Ishikawa (cell line): ENCODE measurements at regions not wholly inside any gene's neighbourhood (a gene's known extent, or its start where the extent isn't known, plus 50 kb on each side); places are given as distances from the start of the nearest gene placed in this dataset.

Source experiments
- CEBPB ChIP-seq: IDR thresholded peaks from 2 replicates; pipeline ENCODE4 v1.6.1; 2012
- CREB1 ChIP-seq: IDR thresholded peaks from 2 replicates; pipeline ENCODE4 v1.6.1; 2012; ENCODE audit warnings: low read depth
- EP300 ChIP-seq: IDR thresholded peaks from 2 replicates; pipeline ENCODE4 v1.6.1; 2012; ENCODE audit warnings: borderline replicate concordance
- FOXM1 ChIP-seq: IDR thresholded peaks from 2 replicates; pipeline ENCODE4 v1.6.1; 2012; ENCODE audit warnings: low read depth, borderline replicate concordance
- NFIC ChIP-seq: IDR thresholded peaks from 2 replicates; pipeline ENCODE4 v1.6.1; 2012
- RAD21 ChIP-seq: IDR thresholded peaks from 2 replicates; pipeline ENCODE4 v1.6.1; 2012; ENCODE audit warnings: low read depth
- TAF1 ChIP-seq: IDR thresholded peaks from 2 replicates; pipeline ENCODE4 v1.6.1; 2012; ENCODE audit warnings: low read depth, mild to moderate bottlenecking
- TCF12 ChIP-seq: IDR thresholded peaks from 2 replicates; pipeline ENCODE4 v1.6.1; 2012; ENCODE audit warnings: low read depth
- YY1 ChIP-seq: IDR thresholded peaks from 2 replicates; pipeline ENCODE4 v1.6.1; 2012; ENCODE audit warnings: low read depth
- ZBTB7A ChIP-seq: IDR thresholded peaks from 2 replicates; pipeline ENCODE4 v1.6.1; 2012; ENCODE audit warnings: low read depth
- TF ChIP-seq, protein P1 (sequence below): IDR thresholded peaks from 2 replicates; pipeline ENCODE4 v1.6.1; 2012
- TF ChIP-seq, protein P2 (sequence below): IDR thresholded peaks from 2 replicates; pipeline ENCODE4 v1.6.1; 2012; ENCODE audit warnings: low read depth, mild to moderate bottlenecking

DNA sequence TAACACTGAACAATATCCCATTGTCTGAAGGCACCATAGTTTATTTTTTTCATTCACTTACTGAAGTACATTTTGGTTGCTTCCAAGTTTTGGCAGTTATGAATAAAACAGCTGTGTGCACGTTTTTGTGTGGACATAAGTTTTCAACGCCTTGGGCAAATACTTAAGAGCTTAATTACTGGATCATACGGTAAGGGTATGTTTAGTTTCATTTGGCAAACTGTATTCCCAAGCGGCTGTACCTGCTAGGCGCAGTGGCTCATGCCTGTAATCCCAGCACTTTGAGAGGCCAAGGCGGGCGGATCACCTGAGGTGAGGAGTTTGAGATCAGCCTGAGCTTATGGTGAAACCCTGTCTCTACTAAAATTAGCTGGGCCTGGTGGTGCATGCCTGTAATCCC is 63.7 kb upstream of the FAM120A start:
- TF ChIP-seq RAD21 (no peak), ZBTB7A (no peak), EP300 (no peak), TCF12 (no peak), YY1 (no peak), CEBPB (no peak), FOXM1 (no peak), NFIC (no peak), TAF1 (no peak), CREB1 (no peak)
- TF ChIP-seq, protein P1, sequence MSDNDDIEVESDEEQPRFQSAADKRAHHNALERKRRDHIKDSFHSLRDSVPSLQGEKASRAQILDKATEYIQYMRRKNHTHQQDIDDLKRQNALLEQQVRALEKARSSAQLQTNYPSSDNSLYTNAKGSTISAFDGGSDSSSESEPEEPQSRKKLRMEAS = no peak
- TF ChIP-seq, protein P2, sequence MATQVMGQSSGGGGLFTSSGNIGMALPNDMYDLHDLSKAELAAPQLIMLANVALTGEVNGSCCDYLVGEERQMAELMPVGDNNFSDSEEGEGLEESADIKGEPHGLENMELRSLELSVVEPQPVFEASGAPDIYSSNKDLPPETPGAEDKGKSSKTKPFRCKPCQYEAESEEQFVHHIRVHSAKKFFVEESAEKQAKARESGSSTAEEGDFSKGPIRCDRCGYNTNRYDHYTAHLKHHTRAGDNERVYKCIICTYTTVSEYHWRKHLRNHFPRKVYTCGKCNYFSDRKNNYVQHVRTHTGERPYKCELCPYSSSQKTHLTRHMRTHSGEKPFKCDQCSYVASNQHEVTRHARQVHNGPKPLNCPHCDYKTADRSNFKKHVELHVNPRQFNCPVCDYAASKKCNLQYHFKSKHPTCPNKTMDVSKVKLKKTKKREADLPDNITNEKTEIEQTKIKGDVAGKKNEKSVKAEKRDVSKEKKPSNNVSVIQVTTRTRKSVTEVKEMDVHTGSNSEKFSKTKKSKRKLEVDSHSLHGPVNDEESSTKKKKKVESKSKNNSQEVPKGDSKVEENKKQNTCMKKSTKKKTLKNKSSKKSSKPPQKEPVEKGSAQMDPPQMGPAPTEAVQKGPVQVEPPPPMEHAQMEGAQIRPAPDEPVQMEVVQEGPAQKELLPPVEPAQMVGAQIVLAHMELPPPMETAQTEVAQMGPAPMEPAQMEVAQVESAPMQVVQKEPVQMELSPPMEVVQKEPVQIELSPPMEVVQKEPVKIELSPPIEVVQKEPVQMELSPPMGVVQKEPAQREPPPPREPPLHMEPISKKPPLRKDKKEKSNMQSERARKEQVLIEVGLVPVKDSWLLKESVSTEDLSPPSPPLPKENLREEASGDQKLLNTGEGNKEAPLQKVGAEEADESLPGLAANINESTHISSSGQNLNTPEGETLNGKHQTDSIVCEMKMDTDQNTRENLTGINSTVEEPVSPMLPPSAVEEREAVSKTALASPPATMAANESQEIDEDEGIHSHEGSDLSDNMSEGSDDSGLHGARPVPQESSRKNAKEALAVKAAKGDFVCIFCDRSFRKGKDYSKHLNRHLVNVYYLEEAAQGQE = no peak
